ENCODE measurements at regions not wholly inside any gene's neighbourhood (a gene's known extent, or its start where the extent isn't known, plus 50 kb on each side); places are given as distances from the start of the nearest gene placed in this dataset.

DNA sequence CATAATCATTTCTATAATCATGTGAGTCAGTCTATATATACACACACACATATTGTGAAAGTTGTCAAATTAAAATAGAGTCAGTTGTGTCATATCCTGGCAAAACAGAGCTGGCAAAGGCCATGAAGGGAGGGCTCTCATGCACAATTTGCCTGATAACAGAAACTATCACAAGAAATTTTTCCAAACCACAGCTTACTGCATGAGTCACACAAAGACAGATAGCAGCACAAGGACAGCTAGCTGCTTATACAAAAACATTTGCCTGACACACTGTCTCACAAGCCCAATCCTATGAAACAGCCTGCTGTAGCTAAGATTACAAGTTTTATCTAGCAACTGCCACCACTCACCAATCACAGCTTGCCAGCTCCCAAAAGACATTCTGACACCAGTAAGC lies 848.5 kb upstream of the MAN1A1 start (continued):
- TF ChIP-seq ZNF274 (IDR thresholded peaks at IDR 0.05; ENCODE audit: borderline replicate concordance, extremely low read depth, low read length), result no peak
- no peak for TF ChIP-seq CHD2 (IDR thresholded peaks at IDR 0.05; ENCODE audit: low read length)
- no peak for TF ChIP-seq GABPA (IDR thresholded peaks at IDR 0.05; ENCODE audit: borderline replicate concordance, insufficient read depth, low read length)
